ENCODE measurements at regions not wholly inside any gene's neighbourhood (a gene's known extent, or its start where the extent isn't known, plus 50 kb on each side); places are given as distances from the start of the nearest gene placed in this dataset.

GRCh38 chr11:95508219-95508890 is 277.4 kb upstream of the SESN3 start:
- DNase-seq = no peak

- no peak for DNase-seq
These were observed 276.8 kb upstream of the SESN3 start for GRCh38 chr11:95507794-95508193.

GRCh38 chr11:95506777-95507176 is 275.8 kb upstream of the SESN3 start:
- DNase-seq = no peak

- DNase-seq = no peak
These were observed 275.0 kb upstream of the SESN3 start for GRCh38 chr11:95505927-95506426.

- DNase-seq = no peak
These were observed 272.0 kb upstream of the SESN3 start for GRCh38 chr11:95503047-95503446.

GRCh38 chr11:95502522-95502921 is 271.5 kb upstream of the SESN3 start:
- DNase-seq = no peak

- DNase-seq = no peak
These were observed 270.8 kb upstream of the SESN3 start for GRCh38 chr11:95501761-95502266.

- DNase-seq = no peak
These were observed 269.5 kb upstream of the SESN3 start for GRCh38 chr11:95500466-95500865.

GRCh38 chr11:95499516-95500135 is 268.6 kb upstream of the SESN3 start:
- DNase-seq = peak; percentile 83

- DNase-seq = peak; percentile 68
These were observed 267.9 kb upstream of the SESN3 start for GRCh38 chr11:95498722-95499425.

- no peak for DNase-seq
These were observed 265.9 kb upstream of the SESN3 start for GRCh38 chr11:95496901-95497300.

- DNase-seq = no peak
These were observed 264.7 kb upstream of the SESN3 start for GRCh38 chr11:95495706-95496105.

- DNase-seq = no peak
These were observed 263.9 kb upstream of the SESN3 start for GRCh38 chr11:95494856-95495255.

- DNase-seq = no peak
These were observed 263.2 kb upstream of the SESN3 start for GRCh38 chr11:95494167-95494566.

GRCh38 chr11:95490625-95491024 is 259.6 kb upstream of the SESN3 start:
- no peak for DNase-seq

- DNase-seq = no peak
These were observed 256.9 kb upstream of the SESN3 start for GRCh38 chr11:95487938-95488337.

- peak; percentile 57 for DNase-seq
These were observed 256.4 kb upstream of the SESN3 start for GRCh38 chr11:95487391-95487790.

GRCh38 chr11:95486979-95487378 is 256.0 kb upstream of the SESN3 start:
- no peak for DNase-seq

- no peak for DNase-seq
These were observed 255.5 kb upstream of the SESN3 start for GRCh38 chr11:95486466-95486865.

GRCh38 chr11:95485115-95485900 is 254.3 kb upstream of the SESN3 start:
- DNase-seq = no peak

GRCh38 chr11:95483339-95483738 is 252.3 kb upstream of the SESN3 start:
- DNase-seq = no peak

GRCh38 chr11:95478003-95478402 is 247.0 kb upstream of the SESN3 start:
- no peak for DNase-seq

GRCh38 chr11:95469258-95469657 is 238.3 kb upstream of the SESN3 start:
- no peak for DNase-seq

All from kidney glomerular epithelial cell (primary cell).